ENCODE measurements at regions not wholly inside any gene's neighbourhood (a gene's known extent, or its start where the extent isn't known, plus 50 kb on each side); places are given as distances from the start of the nearest gene placed in this dataset.

DNA sequence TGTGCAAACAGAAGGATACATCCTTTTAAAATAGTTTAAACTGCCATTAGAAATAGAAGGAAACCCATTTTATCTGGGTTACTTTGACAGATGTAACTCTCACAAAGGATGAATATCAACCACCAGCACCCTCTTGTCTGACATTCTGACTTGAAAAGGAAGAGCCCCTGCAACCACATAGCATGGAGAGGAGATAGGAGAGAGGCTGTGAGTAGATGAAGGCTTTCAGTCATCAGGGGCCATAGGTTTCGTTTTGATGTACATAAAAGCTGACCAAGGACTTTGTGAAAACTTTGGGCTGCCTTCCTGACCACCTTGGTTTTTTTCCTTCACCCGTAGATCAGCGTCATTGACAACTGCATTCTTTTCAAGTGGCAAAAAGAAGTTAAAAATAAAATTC, 211.6 kb upstream of the PRPS1L1 start:
- POLR2A ChIA-PET = no interaction called here
- DNase-seq (ENCODE audit: extremely low spot score) = no peak
- TF ChIP-seq FOXK2 (IDR thresholded peaks at IDR 0.05) (no peak), ZNF384 (IDR thresholded peaks at IDR 0.05) (no peak), BHLHE40 (IDR thresholded peaks at IDR 0.05; ENCODE audit: borderline replicate concordance) (no peak), CTBP1 (IDR thresholded peaks at IDR 0.05; ENCODE audit: borderline replicate concordance) (no peak), TARDBP (IDR thresholded peaks at IDR 0.05) (no peak), HDGF (IDR thresholded peaks at IDR 0.05; ENCODE audit: borderline replicate concordance) (no peak), SP1 (IDR thresholded peaks at IDR 0.05) (no peak), ELF4 (IDR thresholded peaks at IDR 0.05) (no peak), FOXM1 (IDR thresholded peaks at IDR 0.05; ENCODE audit: borderline replicate concordance) (no peak), NFRKB (IDR thresholded peaks at IDR 0.05) (no peak), ARNT (IDR thresholded peaks at IDR 0.05) (no peak), L3MBTL2 (conservative IDR thresholded peaks at IDR 0.05) (no peak), SUZ12 (IDR thresholded peaks at IDR 0.05) (no peak), LEF1 (IDR thresholded peaks at IDR 0.05; ENCODE audit: borderline replicate concordance) (no peak), FOXA1 (IDR thresholded peaks at IDR 0.05) (no peak)
- TF ChIP-seq, protein P1, sequence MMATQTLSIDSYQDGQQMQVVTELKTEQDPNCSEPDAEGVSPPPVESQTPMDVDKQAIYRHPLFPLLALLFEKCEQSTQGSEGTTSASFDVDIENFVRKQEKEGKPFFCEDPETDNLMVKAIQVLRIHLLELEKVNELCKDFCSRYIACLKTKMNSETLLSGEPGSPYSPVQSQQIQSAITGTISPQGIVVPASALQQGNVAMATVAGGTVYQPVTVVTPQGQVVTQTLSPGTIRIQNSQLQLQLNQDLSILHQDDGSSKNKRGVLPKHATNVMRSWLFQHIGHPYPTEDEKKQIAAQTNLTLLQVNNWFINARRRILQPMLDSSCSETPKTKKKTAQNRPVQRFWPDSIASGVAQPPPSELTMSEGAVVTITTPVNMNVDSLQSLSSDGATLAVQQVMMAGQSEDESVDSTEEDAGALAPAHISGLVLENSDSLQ (IDR thresholded peaks at IDR 0.05) = no peak
- CTCF ChIA-PET = no interaction called here

DNA sequence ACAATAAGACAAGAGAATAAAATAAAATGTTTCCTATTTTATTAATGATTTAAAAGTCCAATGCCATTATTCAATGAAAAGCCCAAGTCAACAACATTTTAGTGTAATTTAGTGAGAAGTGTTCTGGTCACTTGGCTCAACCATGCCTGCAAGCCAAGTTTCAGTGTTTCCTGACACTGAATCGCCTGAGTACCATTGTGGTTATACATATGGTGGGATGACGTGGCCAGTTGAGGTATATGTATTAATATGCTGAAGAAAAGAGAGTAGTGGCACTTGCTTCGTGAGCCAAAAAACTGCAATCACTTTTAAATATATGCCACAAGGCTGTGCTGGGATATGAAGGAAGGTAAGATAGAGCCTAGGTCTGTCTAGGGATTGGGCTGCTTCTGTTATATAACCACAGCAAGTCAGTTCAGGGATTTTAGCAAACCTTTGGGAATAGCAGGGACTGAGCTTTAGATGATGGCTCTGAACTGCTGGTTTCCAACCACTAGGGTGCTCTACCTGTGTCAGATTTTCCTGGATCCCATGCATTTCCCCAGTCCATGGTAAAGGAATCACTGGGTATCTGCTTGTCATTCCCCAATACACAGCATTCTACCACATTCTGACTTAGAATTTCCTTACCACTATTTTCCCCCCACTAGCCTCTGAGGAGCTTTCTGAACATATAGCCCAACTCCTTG, 214.0 kb upstream of the PRPS1L1 start:
- CTCF ChIA-PET = no interaction called here
- DNase-seq (ENCODE audit: extremely low spot score) = no peak

DNA sequence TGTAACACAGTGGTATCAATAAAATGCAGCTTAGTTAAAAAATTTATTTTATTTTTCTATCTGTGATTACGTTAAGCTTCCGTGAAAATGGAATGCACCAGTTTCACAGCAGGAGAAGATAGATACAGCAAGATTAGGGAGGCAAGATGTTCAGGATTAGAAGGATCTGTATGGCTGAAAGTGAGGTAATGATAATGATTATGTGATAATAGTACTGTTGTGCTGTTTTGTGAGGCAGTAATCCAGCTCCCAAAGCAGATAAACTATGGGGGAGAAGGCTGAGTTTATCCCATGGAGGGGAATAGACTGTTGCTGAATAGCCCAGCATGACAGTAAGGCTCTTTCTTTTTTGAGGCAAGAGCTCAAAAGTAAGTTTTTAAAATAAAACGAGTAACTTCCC, 216.1 kb upstream of the PRPS1L1 start:
- DNase-seq (ENCODE audit: extremely low spot score) = no peak
- CTCF ChIA-PET = no interaction called here
- TF ChIP-seq HDGF (IDR thresholded peaks at IDR 0.05; ENCODE audit: borderline replicate concordance) (no peak), LEF1 (IDR thresholded peaks at IDR 0.05; ENCODE audit: borderline replicate concordance) (no peak), SUZ12 (IDR thresholded peaks at IDR 0.05) (no peak), SP1 (IDR thresholded peaks at IDR 0.05) (no peak), FOXA1 (IDR thresholded peaks at IDR 0.05) (no peak), ELF4 (IDR thresholded peaks at IDR 0.05) (no peak), ZNF384 (IDR thresholded peaks at IDR 0.05) (no peak), L3MBTL2 (conservative IDR thresholded peaks at IDR 0.05) (no peak), TARDBP (IDR thresholded peaks at IDR 0.05) (no peak), NFRKB (IDR thresholded peaks at IDR 0.05) (no peak), CTBP1 (IDR thresholded peaks at IDR 0.05; ENCODE audit: borderline replicate concordance) (no peak), BHLHE40 (IDR thresholded peaks at IDR 0.05; ENCODE audit: borderline replicate concordance) (no peak), FOXM1 (IDR thresholded peaks at IDR 0.05; ENCODE audit: borderline replicate concordance) (no peak)
- TF ChIP-seq, protein P1 (IDR thresholded peaks at IDR 0.05) = no peak
- POLR2A ChIA-PET = no interaction called here

More for the DNA sequence above, 214.0 kb upstream of the PRPS1L1 start:
- POLR2A ChIA-PET = no interaction called here
- TF ChIP-seq TARDBP (IDR thresholded peaks at IDR 0.05) = no peak

DNA sequence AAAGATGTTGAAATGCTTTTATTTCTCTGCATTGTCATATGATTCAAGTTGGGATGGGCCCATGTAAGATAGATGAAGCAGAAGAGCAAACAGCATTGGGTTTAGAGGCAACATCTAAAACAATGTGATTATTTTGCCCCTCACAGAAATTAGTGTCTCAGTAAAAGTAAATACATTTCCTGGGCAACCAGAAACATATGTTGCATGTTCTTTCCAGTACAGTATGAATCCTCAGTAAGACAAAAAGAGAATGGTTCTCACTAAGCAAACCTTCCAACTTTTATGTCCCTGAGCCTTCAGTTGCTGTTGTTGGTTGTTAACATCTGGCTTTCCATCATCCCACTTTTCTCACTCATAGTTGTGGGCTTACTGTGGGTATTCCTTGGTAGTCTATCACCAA, 222.5 kb upstream of the PRPS1L1 start:
- no peak for DNase-seq (ENCODE audit: extremely low spot score)
- ChIA-PET POLR2A (no interaction called here), CTCF (no interaction called here)
- TF ChIP-seq LEF1 (IDR thresholded peaks at IDR 0.05; ENCODE audit: borderline replicate concordance) = no peak
- TF ChIP-seq L3MBTL2 (conservative IDR thresholded peaks at IDR 0.05) = no peak
- no peak for TF ChIP-seq TARDBP (IDR thresholded peaks at IDR 0.05)
- TF ChIP-seq, protein P1 (IDR thresholded peaks at IDR 0.05) = no peak
- no peak for TF ChIP-seq ZNF384 (IDR thresholded peaks at IDR 0.05)
- TF ChIP-seq NFRKB (IDR thresholded peaks at IDR 0.05) = no peak
- no peak for TF ChIP-seq CTBP1 (IDR thresholded peaks at IDR 0.05; ENCODE audit: borderline replicate concordance)
- TF ChIP-seq FOXA1 (IDR thresholded peaks at IDR 0.05) = no peak
- no peak for TF ChIP-seq ARNT (IDR thresholded peaks at IDR 0.05)

DNA sequence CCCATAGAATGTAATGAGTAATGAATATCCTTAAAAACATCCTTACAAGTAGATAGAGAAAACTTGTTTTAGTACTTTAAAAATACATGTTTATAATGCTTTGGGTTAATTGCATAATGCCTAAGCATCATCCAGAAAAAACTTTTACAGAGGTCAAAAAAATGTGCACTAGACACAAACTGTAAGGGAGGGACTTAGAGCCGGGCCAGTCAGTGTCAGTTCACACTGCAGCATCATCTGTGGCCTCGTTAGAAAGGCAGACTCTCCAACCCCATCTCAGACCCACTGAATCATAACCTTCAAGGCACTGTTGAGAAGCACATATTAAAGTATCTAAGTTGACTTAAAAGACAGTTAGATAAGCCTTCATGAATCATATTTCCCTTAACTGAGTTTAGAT, 230.1 kb upstream of the PRPS1L1 start:
- ChIA-PET POLR2A (no interaction called here), CTCF (no interaction called here)
- TF ChIP-seq, protein P1 (IDR thresholded peaks at IDR 0.05) = no peak
- TF ChIP-seq BHLHE40 (IDR thresholded peaks at IDR 0.05; ENCODE audit: borderline replicate concordance) = no peak
- TF ChIP-seq SP1 (IDR thresholded peaks at IDR 0.05) = no peak
- no peak for TF ChIP-seq FOXM1 (IDR thresholded peaks at IDR 0.05; ENCODE audit: borderline replicate concordance)
- no peak for TF ChIP-seq ELF4 (IDR thresholded peaks at IDR 0.05)
- TF ChIP-seq FOXA1 (IDR thresholded peaks at IDR 0.05) = no peak
- no peak for TF ChIP-seq ARNT (IDR thresholded peaks at IDR 0.05)
- no peak for TF ChIP-seq FOXK2 (IDR thresholded peaks at IDR 0.05)
- no peak for TF ChIP-seq NFRKB (IDR thresholded peaks at IDR 0.05)
- TF ChIP-seq CTBP1 (IDR thresholded peaks at IDR 0.05; ENCODE audit: borderline replicate concordance) = no peak
- TF ChIP-seq TARDBP (IDR thresholded peaks at IDR 0.05) = no peak
- TF ChIP-seq ZNF384 (IDR thresholded peaks at IDR 0.05) = no peak
- no peak for TF ChIP-seq LEF1 (IDR thresholded peaks at IDR 0.05; ENCODE audit: borderline replicate concordance)
- TF ChIP-seq HDGF (IDR thresholded peaks at IDR 0.05; ENCODE audit: borderline replicate concordance) = no peak
- TF ChIP-seq SUZ12 (IDR thresholded peaks at IDR 0.05) = no peak
- no peak for TF ChIP-seq L3MBTL2 (conservative IDR thresholded peaks at IDR 0.05)
- peak; percentile 9 for DNase-seq (ENCODE audit: extremely low spot score)

DNA sequence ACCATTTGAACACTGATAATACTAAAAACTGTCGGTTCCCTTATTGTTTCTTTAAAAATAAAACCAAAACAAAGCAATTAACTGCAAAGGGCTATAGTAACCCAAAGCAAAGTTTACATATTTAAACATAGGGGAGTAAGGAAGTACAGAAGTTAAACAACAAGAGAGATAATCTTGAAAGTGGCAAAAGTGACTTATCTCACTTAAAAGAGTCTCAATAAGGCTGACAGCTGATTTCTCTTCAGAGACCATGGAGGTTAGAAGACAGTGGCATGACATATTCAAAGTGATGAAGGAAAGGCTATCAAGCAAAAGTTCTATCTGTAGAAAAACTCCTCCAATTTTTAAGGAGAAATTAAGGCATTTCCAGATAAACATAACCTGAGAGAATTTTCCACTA, 233.5 kb upstream of the HDAC9 start:
- TF ChIP-seq ELF4 (IDR thresholded peaks at IDR 0.05) (no peak), ARNT (IDR thresholded peaks at IDR 0.05) (no peak)
- ChIA-PET POLR2A (no interaction called here), CTCF (no interaction called here)
- DNase-seq (ENCODE audit: extremely low spot score) = no peak
